WTC11 (cell line): ENCODE measurements at regions not wholly inside any gene's neighbourhood (a gene's known extent, or its start where the extent isn't known, plus 50 kb on each side); places are given as distances from the start of the nearest gene placed in this dataset.

Experiments used
- ATAC-seq: fragments of 200-7000 bp; cut with Tn5 transposase; 2 replicates; pipeline ENCODE4 v1.10.0; 2021; ENCODE audit warnings: mild to moderate bottlenecking, moderate library complexity
- CTCF ChIA-PET: fragments of 300-600 bp; sonication (Branson Sonifier 250); formaldehyde crosslinking; loops from one replicate; lab custom pipeline; 2021; ENCODE audit warnings: antibody characterized with exemption; lab: Charles Lee
- POLR2A ChIA-PET: fragments of 350-600 bp; sonication (Branson Sonifier 250); formaldehyde crosslinking; loops from one replicate; lab custom pipeline; 2021; ENCODE audit warnings: antibody characterized with exemption; lab: Charles Lee
- DNase-seq: peaks from one replicate; pipeline ENCODE4 v3.0.0; 2021; ENCODE audit warnings: low spot score
- H3K27ac Mint-ChIP-seq: 2 replicates; pipeline ENCODE4 v1.8.0; 2021; ENCODE audit warnings: mixed read lengths
- H3K27me3 Mint-ChIP-seq: 2 replicates; pipeline ENCODE4 v1.8.0; 2021; ENCODE audit warnings: low read depth, mild to moderate bottlenecking, moderate library complexity, mixed read lengths
- H3K36me3 Mint-ChIP-seq: 2 replicates; pipeline ENCODE4 v1.8.0; 2021; ENCODE audit warnings: mixed read lengths
- H3K4me1 Mint-ChIP-seq: 2 replicates; pipeline ENCODE4 v1.8.0; 2022; ENCODE audit warnings: mixed read lengths
- H3K4me3 Mint-ChIP-seq: 2 replicates; pipeline ENCODE4 v1.8.0; 2021; ENCODE audit warnings: mild to moderate bottlenecking, moderate library complexity, mixed read lengths
- H3K9me3 Mint-ChIP-seq: 2 replicates; pipeline ENCODE4 v1.8.0; 2021; ENCODE audit warnings: mixed read lengths
- ARID4B ChIP-seq: sonication (generic); formaldehyde crosslinking; IDR thresholded peaks from 2 replicates; pipeline ENCODE4 v1.8.0; 2023; ENCODE audit warnings: missing genetic modification reagents, mild to moderate bottlenecking, borderline replicate concordance
- ELF4 ChIP-seq: sonication (generic); formaldehyde crosslinking; IDR thresholded peaks from 2 replicates; pipeline ENCODE4 v1.8.1; 2022; ENCODE audit warnings: low read depth, mild to moderate bottlenecking, moderate library complexity, missing genetic modification reagents
- EMX1 ChIP-seq: fragments of 250-450 bp; sonication (Bioruptor Pico); IDR thresholded peaks from 2 replicates; pipeline ENCODE4 v1.8.0; 2021; ENCODE audit warnings: mild to moderate bottlenecking
- FOXP1 ChIP-seq: sonication (generic); formaldehyde crosslinking; IDR thresholded peaks from 2 replicates; pipeline ENCODE4 v1.8.0; 2022; ENCODE audit warnings: missing genetic modification reagents, mild to moderate bottlenecking, moderate library complexity, borderline replicate concordance
- FOXP4 ChIP-seq: sonication (generic); formaldehyde crosslinking; IDR thresholded peaks from 2 replicates; pipeline ENCODE4 v1.8.0; 2022; ENCODE audit warnings: mild to moderate bottlenecking, missing genetic modification reagents
- GABPB1 ChIP-seq: sonication (generic); formaldehyde crosslinking; IDR thresholded peaks from 2 replicates; pipeline ENCODE4 v1.8.1; 2023; ENCODE audit warnings: mild to moderate bottlenecking, missing genetic modification reagents
- NFATC4 ChIP-seq: fragments of 250-450 bp; sonication (Bioruptor Pico); IDR thresholded peaks from 2 replicates; pipeline ENCODE4 v1.9.0; 2021; ENCODE audit warnings: mild to moderate bottlenecking
- NFE2L1 ChIP-seq: sonication (generic); formaldehyde crosslinking; IDR thresholded peaks from 2 replicates; pipeline ENCODE4 v1.8.1; 2023; ENCODE audit warnings: missing genetic modification reagents
- NR2C2 ChIP-seq: sonication (generic); formaldehyde crosslinking; IDR thresholded peaks from 2 replicates; pipeline ENCODE4 v1.8.0; 2022; ENCODE audit warnings: mild to moderate bottlenecking, missing genetic modification reagents
- NR3C1 ChIP-seq: sonication (generic); formaldehyde crosslinking; conservative IDR thresholded peaks from 2 replicates; pipeline ENCODE4 v1.8.1; 2023; ENCODE audit warnings: low read depth, mild to moderate bottlenecking, missing genetic modification reagents
- PREB ChIP-seq: sonication (generic); formaldehyde crosslinking; IDR thresholded peaks from 2 replicates; pipeline ENCODE4 v1.8.1; 2022; ENCODE audit warnings: mild to moderate bottlenecking, missing genetic modification reagents, moderate library complexity, borderline replicate concordance
- PRRX2 ChIP-seq: fragments of 250-450 bp; sonication (Bioruptor Pico); IDR thresholded peaks from 2 replicates; pipeline ENCODE4 v1.8.0; 2021; ENCODE audit warnings: mild to moderate bottlenecking
- SMAD4 ChIP-seq: sonication (generic); formaldehyde crosslinking; IDR thresholded peaks from 2 replicates; pipeline ENCODE4 v1.8.0; 2022; ENCODE audit warnings: mild to moderate bottlenecking, missing genetic modification reagents
- SOX15 ChIP-seq: fragments of 250-450 bp; sonication (Bioruptor Pico); IDR thresholded peaks from 2 replicates; pipeline ENCODE4 v1.9.0; 2021; ENCODE audit warnings: mild to moderate bottlenecking
- TEAD1 ChIP-seq: sonication (generic); formaldehyde crosslinking; IDR thresholded peaks from 2 replicates; pipeline ENCODE4 v1.8.0; 2022; ENCODE audit warnings: mild to moderate bottlenecking, missing genetic modification reagents
- TEAD4 ChIP-seq: sonication (generic); formaldehyde crosslinking; IDR thresholded peaks from 2 replicates; pipeline ENCODE4 v1.8.0; 2022; ENCODE audit warnings: mild to moderate bottlenecking, missing genetic modification reagents
- ZBTB21 ChIP-seq: sonication (generic); formaldehyde crosslinking; IDR thresholded peaks from 2 replicates; pipeline ENCODE4 v1.8.1; 2023; ENCODE audit warnings: mild to moderate bottlenecking, missing genetic modification reagents, borderline replicate concordance
- ZNF232 ChIP-seq: sonication (generic); formaldehyde crosslinking; IDR thresholded peaks from 2 replicates; pipeline ENCODE4 v1.8.0; 2022; ENCODE audit warnings: mild to moderate bottlenecking, missing genetic modification reagents
- ZNF396 ChIP-seq: fragments of 250-450 bp; sonication (Bioruptor Pico); IDR thresholded peaks from 2 replicates; pipeline ENCODE4 v1.8.0; 2021; ENCODE audit warnings: mild to moderate bottlenecking, moderate library complexity, borderline replicate concordance
- ZNF416 ChIP-seq: fragments of 250-450 bp; sonication (Bioruptor Pico); IDR thresholded peaks from 2 replicates; pipeline ENCODE4 v1.9.0; 2021; ENCODE audit warnings: mild to moderate bottlenecking, inconsistent platforms
- TF ChIP-seq, protein P1 (sequence below): sonication (generic); formaldehyde crosslinking; IDR thresholded peaks from 2 replicates; pipeline ENCODE4 v1.8.1; 2023; ENCODE audit warnings: mild to moderate bottlenecking, moderate library complexity, missing genetic modification reagents
- TF ChIP-seq, protein P2 (sequence below): sonication (generic); formaldehyde crosslinking; conservative IDR thresholded peaks from 2 replicates; pipeline ENCODE4 v1.8.1; 2022; ENCODE audit warnings: mild to moderate bottlenecking, missing genetic modification reagents
- TF ChIP-seq, protein P3 (sequence below): sonication (generic); formaldehyde crosslinking; IDR thresholded peaks from 2 replicates; pipeline ENCODE4 v1.8.0; 2023; ENCODE audit warnings: missing genetic modification reagents

DNA sequence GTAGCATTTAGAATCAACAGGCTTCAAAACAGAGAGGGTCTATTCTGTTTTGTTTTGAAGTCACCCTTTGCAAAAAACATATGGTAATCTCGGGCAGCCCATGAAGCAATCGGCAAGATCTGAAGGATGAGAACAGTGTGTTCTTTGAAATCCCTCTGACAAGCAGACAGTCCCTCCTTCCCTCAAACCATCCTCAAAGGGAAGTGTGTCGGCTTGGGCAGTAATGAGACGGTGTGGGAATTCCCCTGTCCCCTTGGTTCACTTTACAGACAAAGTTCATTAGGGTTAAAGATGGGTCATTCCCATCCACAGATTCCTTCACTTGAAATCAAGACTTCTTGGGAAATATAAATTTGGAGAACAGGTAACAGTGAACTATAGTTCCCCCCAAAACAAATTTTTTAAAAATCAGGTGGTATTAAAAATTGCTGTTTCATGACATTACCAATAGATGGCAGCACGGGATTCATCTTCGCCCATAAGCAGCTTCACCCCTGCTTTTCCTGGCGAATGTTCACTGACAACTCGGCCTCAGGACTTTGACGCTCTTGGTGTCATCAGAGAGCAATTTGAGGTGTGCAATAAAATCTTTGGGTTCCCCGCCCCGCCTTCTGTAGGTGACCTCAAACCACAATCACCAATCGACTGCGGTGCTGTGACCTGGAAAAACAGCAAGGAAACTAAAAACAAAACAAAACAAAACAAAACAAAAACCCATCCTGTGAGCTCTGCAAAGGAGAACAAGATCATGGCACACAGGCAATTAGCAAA is 159.3 kb upstream of the TNFAIP3 start:
- TF ChIP-seq TEAD1 (CRISPR knock-in tag), result no peak
- TF ChIP-seq TEAD4, result no peak
- TF ChIP-seq ZNF416, result no peak
- TF ChIP-seq GABPB1 (CRISPR knock-in tag), result peak; percentile 40; the same call in 1 of the 2 replicates
- Mint-ChIP-seq H3K27me3 (no peaks in the 10 kb centered on the region; the same call in 1 of the 2 replicates), H3K27ac (no peak overlapping the region), H3K4me1 (peaks cover 6% of the 10 kb centered on the region), H3K9me3 (no peaks in the 10 kb centered on the region), H3K4me3 (no peak overlapping the region), H3K36me3 (no peaks in the 10 kb centered on the region)
- POLR2A ChIA-PET, result no interaction called here
- CTCF ChIA-PET, result interaction anchor here (0.5 to 1.8 kb wide), 27 partner anchors 9 to 299 kb away, joined by 3 to 18 read pairs (median 4); no protein-coding TSS in a partner anchor
- peak; percentile 33; the same call in 1 of the 2 replicates for ATAC-seq
- peak; percentile 34 for DNase-seq

DNA sequence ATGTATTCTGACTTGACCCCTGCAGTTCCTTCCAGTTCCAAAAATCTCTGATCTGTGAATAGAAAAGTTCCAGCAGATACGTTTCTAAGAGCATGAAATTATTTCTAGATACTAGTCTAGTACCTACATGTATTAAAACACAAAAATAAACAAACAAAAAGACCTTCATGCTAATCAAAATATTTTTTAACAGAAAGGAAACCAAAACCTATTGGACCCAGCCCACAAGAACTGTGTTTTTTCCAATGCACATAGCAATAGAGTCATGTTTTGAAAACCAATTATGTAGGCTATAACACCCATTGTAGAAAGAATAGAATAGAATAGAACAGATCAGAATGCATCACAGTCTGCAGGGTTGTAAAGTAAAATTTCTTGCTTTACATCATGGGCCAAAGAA is 158.6 kb upstream of the TNFAIP3 start:
- ChIA-PET POLR2A (no interaction called here), CTCF (interaction anchor here (0.5 to 1.8 kb wide), 27 partner anchors 8 to 298 kb away, joined by 3 to 18 read pairs (median 4); no protein-coding TSS in a partner anchor)
- H3K9me3 Mint-ChIP-seq, result no peaks in the 10 kb centered on the region
- TF ChIP-seq FOXP4 (CRISPR knock-in tag) (no peak), FOXP1 (no peak), ARID4B (CRISPR knock-in tag) (no peak), NR3C1 (CRISPR knock-in tag) (no peak), NFATC4 (CRISPR knock-in tag) (no peak), NR2C2 (CRISPR knock-in tag) (no peak), PREB (no peak), SOX15 (CRISPR knock-in tag) (no peak), ELF4 (CRISPR knock-in tag) (no peak), PRRX2 (CRISPR knock-in tag) (no peak), ZNF232 (CRISPR knock-in tag) (no peak), SMAD4 (CRISPR knock-in tag) (no peak), ZBTB21 (CRISPR knock-in tag) (no peak), NFE2L1 (CRISPR knock-in tag) (no peak), TEAD1 (CRISPR knock-in tag) (no peak), ZNF396 (CRISPR knock-in tag) (no peak), EMX1 (CRISPR knock-in tag) (no peak)
- TF ChIP-seq, protein P1, sequence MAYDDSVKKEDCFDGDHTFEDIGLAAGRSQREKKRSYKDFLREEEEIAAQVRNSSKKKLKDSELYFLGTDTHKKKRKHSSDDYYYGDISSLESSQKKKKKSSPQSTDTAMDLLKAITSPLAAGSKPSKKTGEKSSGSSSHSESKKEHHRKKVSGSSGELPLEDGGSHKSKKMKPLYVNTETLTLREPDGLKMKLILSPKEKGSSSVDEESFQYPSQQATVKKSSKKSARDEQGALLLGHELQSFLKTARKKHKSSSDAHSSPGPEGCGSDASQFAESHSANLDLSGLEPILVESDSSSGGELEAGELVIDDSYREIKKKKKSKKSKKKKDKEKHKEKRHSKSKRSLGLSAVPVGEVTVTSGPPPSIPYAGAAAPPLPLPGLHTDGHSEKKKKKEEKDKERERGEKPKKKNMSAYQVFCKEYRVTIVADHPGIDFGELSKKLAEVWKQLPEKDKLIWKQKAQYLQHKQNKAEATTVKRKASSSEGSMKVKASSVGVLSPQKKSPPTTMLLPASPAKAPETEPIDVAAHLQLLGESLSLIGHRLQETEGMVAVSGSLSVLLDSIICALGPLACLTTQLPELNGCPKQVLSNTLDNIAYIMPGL, result no peak
- TF ChIP-seq, protein P2, sequence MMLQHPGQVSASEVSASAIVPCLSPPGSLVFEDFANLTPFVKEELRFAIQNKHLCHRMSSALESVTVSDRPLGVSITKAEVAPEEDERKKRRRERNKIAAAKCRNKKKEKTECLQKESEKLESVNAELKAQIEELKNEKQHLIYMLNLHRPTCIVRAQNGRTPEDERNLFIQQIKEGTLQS, result no peak
- TF ChIP-seq, protein P3, sequence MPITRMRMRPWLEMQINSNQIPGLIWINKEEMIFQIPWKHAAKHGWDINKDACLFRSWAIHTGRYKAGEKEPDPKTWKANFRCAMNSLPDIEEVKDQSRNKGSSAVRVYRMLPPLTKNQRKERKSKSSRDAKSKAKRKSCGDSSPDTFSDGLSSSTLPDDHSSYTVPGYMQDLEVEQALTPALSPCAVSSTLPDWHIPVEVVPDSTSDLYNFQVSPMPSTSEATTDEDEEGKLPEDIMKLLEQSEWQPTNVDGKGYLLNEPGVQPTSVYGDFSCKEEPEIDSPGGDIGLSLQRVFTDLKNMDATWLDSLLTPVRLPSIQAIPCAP (CRISPR knock-in tag), result no peak
- DNase-seq, result no peak
- no peak overlapping the region for H3K4me3 Mint-ChIP-seq
- H3K27ac Mint-ChIP-seq, result no peak overlapping the region
- no peaks in the 10 kb centered on the region for H3K36me3 Mint-ChIP-seq
- ATAC-seq, result no peak
- peaks cover 6% of the 10 kb centered on the region for H3K4me1 Mint-ChIP-seq
- H3K27me3 Mint-ChIP-seq, result no peaks in the 10 kb centered on the region; the same call in 1 of the 2 replicates
